Bone marrow (tissue), 2 donors: ENCODE measurements at regions not wholly inside any gene's neighbourhood (a gene's known extent, or its start where the extent isn't known, plus 50 kb on each side); places are given as distances from the start of the nearest gene placed in this dataset.
"Not testable (repeated sequence)": the region's sequence is repeated elsewhere in the genome, so short reads cannot be mapped to it uniquely, and the experiment has no call there.

Experiments used
- DNase-seq, 2 donors: peaks; one replicate each; lab custom pipeline; 2025; lab: John Stamatoyannopoulos, UW

DNA sequence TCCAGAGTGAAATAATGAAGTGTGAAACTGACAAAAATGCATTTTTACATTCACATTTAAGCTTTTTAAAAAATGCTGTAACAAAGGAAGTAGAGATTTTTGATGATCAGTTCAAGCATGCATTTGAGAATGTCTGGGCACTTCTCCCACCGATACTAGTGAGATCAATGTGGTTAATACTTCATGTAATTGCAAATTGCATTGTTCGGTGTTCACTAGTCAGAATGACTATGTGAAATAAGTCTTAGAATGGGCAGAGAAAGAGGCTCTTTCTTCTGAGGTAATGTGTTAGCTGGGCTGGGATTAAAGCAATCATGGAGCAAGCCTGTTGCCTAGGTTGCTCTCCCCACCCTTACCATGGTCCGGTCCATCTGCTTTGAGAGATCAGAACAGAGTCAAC, 587.0 kb upstream of the GRM7 start:
- no peak for DNase-seq

DNA sequence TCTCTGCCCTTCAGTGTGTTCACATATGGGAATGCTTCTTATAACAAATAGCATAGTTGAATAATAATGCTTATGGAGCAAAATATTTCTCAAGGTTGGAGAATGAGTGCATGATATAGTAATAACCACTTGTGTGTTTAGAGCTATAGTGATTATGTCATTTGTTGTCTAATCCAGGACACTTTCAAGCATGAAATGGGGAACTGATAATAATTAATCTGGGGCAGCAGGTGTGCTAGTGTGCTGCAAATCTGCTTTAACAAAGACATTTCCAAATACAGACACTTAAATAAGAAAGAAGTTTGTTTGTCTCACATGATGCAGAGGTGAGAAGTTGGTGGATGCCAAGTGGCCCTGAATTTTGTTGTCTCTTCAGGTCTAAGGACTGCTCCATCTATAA, 579.3 kb upstream of the GRM7 start:
- DNase-seq = no peak

DNA sequence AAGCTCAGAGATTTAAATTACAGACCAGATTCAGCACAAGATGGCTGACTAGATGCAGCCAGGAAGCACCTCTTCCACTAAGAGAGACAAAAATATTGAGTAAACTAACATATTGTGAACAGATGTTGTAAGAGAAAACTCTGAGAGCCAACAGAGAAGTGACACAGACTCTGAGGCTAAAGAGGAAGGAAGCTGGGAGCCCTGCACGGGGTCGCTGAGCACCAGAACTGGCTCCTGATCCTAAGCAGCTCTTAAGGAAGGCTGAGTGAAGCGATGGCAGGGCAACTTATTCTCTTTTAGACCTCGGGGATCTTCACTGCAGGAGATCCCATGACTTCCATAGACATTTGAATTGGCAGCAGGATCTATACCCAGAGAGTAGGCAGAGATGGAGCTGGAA, 578.0 kb upstream of the GRM7 start:
- no peak for DNase-seq

DNA sequence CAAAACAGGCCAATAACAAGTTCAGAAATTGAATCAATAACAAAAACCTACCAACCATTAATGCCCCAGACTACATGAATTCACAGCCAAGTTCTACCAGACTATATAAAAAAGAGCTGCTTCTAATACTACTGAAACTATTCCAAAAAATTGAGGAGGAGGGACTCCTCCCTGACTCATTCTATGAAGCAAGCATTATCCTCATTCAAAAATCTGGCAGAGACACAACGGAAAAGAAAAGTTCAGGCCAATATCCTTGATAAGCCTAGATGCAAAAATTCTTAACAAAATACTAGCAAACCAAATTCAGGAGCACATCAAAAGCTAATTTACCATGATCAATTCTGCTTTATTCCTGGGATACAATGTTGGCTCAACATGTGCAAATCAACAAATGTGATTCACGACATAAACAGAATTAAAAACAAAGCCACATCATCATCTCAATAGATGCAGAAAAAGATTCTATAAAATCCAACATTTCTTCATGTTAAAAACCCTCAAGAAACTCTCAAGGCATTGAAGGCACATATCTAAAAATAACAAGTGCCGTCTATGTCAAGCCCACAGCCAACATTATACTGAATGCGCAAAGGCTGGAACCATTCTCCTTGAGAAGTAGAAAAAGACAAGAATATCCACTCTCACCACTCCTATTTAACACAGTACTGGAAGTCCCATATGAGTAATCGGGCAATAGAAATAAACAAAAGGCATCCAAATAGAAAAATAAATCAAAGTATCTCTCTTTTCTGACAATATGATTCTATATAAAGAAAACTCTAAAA, 573.6 kb upstream of the GRM7 start:
- DNase-seq = no peak

DNA sequence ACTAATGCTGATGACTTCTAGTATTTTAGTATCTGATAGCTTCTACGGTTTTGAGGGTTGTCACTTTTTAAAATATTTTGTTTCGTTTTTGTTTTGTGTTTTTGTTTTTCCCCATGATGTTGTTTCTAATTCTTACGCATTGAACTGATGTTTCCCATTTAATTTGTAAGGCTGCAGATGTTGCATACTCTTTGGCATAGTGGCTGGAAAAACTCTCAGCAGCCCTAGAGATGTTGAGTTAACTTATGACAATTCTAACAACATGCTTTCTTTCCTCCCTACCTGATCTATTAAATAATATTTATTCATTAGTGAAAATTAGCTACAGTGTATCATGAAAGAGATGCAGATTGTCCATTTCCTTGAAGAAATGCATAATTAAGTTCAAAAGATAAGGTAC, 559.3 kb upstream of the GRM7 start:
- DNase-seq = no peak

DNA sequence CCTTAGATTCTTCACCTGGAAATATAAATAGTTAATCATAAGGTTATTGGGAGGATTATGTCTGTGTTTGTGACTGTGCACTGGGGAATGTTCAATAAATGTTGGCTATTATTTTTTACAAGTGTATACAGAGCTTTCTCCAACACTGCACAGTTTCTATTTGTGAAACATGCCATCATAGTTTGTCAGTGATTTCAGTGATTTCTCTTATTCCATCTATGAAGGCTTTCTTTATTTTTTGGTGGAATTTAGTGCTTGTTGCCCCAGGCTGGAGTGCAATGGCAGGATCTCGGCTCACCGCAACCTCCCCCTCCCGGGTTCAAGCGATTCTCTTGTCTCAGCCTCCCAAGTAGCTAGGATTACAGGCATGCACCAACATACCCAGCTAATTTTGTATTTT, 545.0 kb upstream of the GRM7 start:
- DNase-seq = no peak

DNA sequence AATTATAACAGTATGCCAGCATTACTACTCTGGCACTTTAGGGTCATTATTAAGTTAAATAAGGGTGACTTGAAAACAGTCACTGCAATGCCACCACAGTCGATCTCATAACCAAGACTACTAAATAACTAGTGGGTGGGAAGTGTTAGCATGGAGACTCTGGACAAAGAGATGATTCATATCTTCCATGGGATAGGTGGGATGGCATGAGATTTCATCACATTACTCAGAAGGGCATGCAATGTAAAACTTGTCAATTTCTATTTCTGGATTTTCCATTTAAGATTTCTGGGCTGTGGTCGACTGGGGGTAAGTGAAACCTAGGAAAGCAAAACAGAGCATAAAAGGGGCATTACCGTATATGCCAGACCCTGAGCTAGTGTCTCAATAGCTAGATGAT, 538.9 kb upstream of the GRM7 start:
- DNase-seq = no peak

DNA sequence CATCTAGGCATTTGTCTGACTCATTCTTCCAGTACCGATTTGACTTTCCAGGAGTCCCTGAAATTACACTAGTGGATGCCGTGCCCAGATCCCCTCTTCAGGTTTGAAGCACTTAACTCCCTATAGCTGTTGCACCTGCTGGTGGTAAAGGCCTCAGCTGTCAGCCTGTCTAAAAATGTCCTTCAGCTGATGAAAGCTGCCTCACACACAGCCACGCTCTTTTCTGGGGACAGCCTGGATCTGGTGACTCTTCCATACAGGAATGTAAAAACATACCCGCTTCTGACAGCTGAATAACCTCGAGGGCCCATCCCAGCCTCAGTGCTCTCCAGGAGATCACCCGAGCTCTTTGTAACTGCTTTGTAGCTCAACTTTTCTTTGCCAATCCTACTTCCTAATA, 534.1 kb upstream of the GRM7 start:
- no peak for DNase-seq

DNA sequence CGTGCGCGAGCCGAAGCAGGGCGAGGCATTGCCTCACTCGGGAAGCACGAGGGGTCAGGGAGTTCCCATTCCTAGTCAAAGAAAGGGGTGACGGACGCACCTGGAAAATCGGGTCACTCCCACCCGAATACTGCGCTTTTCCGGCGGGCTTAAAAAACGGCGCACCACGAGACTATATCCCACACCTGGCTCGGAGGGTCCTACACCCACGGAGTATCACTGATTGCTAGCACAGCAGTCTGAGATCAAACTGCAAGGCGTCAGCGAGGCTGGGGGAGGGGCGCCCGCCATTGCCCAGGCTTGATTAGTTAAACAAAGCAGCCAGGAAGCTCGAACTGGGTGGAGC, 520.0 kb upstream of the GRM7 start:
- not testable (repeated sequence) for DNase-seq

DNA sequence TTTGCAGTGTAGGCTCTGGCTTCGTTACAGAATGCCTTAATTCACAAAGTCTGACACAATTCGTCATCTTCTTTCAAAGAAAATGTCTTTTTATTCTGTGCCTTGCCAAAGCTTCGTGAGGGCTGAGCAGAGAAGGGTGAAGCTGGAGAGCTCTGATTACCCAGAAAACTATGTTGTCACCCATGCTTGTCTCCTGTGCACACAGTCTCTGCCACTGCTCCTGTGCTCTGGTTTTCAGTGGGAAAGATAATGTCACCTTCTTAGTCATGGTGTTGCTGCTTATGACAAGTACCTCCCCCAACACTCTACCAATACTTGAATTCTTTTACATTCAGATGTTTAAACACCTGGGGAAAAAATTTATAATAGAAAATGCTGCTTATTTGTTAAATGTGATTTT, 509.2 kb upstream of the GRM7 start:
- no peak for DNase-seq

DNA sequence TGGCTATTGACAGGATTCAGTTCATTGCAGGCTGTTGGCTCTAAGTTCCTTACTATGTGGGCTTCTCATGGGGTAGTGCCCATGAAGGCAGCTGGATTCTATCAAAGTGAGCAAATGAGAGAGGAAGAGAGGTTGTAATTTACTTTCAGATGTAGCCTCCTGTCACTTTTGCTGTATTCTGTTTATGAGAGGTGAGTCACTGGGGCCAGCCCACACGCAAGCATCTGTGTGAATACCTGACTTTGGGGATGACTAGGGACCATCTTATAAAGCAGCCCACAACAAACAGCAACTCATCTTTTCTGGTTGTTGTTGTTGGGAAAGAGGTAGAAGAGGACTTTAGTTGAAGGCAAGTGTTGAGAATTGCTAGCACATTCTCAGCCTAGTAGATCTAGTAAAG, 506.3 kb upstream of the GRM7 start:
- no peak for DNase-seq

DNA sequence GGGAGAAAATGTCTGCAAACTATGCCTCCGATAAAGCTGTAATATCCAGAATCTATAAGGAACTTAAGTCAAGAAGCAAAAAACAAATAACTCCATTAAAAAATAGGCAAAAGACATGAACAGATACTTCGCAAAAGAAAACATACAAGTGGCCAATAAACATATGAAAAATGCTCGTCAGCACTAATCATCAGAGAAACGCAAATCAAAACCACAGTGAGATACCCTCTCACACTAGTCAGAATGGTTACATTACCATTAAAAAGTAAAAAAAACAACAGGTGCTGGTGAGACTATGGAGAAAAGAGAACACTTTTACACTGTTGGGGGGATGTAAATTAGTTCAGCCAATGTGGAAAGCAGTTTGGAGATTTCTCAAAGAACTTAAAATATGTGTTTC, 498.5 kb upstream of the GRM7 start:
- DNase-seq = no peak

DNA sequence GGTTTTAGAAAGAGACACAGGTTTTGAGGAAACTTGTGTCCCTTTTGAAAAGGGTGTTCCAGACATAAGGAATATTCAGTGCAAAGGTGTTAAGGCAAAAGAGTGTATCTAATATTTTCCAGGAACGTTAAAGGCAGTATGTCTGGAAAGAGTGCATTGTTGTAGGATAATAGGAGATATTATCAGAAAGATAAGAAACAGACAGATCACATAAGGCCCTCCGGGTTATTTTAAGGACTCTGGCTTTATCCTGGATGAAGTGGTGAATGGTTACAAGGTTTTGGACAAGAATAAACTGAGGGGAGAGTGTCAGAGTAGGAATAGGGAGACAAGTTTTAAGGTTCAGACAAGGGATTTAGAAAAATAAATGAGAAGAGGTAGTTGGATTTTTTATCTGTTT, 493.7 kb upstream of the GRM7 start:
- DNase-seq = no peak

DNA sequence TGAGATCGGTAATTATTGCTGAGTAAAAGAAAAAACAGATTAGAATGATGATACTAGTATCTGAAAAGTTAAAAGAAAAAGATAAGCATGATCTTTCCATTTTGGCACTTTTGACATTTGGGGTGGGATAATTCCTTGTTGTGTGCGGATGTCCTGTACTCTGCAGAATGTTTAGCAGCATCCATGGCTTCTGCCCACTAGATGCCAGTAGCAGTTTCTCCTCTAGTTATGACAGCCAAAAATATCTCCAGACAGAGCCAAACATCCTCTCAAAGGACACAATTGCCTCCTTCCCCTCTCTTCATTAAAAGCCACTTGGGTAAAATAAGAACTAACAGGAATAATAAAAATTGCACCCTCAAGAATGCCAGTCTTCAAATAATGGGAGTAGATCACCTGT, 468.8 kb upstream of the GRM7 start:
- DNase-seq = no peak

DNA sequence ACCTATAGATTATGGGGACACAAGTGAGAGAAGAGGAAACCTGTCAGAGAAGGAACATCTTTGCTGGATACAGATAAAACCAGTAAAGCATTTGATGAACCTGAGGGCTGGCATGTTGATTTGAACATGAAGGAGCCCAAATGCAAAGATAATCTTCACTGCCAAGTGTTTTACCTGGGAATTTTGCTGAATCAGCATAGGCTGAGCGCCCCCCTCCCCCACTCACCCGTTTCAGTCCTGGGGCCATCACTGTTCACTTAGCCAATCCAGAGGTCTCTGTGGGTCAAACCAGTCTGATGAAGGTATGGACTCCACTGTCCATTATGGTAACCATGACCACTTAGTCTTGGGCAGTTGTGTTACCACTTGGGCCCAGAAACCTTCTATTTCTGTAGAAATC, 466.0 kb upstream of the GRM7 start:
- no peak for DNase-seq

DNA sequence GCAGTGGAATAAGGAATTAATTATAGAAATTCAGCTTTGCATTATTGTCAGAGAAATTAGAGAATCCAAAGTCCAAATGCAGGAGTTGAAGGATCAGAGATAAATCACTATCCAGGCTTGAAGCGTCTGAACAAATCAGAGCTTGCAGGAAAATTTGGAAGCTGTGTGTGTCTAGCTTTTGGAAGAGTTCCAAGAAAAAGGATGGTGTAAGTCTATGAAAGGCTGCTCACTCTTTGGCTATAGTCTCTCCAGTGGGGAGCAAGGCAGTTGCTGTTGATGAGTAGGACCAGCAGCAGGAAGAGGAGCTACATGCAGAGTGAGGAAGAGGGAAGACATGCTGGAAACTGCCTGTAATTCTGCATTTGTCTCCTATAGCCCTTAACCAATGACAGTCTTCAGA, 464.3 kb upstream of the GRM7 start:
- DNase-seq = no peak

DNA sequence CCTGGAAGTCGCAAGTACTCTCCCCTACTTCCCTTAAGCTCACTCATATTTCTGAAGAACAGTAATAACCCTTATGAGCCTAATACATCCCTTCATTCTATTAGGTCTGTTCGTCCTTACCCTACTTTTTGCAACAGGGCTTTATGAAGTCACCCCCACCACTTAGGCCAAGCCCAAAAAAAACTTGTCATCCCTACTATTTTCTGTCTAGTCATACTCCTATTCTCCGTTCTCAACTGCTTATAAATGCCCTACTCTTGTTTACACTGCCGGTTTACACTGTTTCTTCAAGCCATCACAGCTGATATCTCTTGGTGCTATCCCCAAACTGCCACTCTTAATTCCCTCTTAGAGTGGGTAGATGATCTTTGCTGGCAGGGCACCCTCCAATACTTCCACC, 458.2 kb upstream of the GRM7 start:
- not testable (repeated sequence) for DNase-seq

DNA sequence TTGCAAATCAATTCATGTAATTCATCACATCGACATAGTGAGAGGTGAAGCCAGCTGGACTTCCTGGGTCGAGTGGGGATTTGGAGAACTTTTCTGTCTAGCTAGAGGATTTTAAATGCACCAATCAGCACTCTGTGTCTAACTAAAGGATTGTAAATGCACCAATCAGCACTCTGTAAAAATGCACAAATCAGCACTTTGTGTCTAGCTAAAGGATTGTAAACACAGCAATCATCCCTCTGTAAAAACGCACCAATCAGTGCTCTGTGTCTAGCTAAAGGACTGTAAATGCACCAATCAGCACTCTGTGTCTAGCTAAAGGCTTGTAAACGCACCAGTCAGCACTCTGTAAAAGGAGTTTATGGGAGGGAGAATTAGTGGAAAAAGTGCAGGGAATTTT, 454.0 kb upstream of the GRM7 start:
- DNase-seq = not testable (repeated sequence)

DNA sequence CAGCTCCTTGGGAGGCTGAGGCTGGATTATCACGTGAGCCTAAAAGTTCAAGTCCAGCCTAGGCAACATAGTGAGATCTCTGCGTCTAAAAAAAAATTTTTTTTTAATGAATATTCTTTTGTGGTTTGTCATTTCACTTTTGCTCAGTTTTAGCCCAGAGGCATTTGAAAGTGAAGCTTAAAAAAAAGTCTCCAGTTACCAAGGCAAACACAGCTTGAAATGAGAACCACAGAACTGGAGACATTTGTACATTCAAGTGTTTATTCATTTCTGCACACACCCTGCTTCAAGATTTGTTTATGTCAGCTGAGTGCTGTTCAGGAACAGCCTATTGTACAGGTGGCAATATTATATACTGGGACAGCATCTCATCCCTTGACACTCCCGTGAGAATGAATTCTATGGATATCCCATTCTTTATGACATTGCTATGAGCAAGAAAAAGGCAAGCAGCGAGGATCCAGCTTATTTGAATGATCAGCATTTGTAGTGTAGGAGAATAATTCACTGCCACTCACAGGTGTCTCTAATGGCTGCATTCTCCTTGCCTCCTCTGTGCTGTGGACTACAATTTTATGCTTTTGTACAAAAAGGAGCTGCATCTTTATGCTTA, 444.8 kb upstream of the GRM7 start:
- no peak for DNase-seq

DNA sequence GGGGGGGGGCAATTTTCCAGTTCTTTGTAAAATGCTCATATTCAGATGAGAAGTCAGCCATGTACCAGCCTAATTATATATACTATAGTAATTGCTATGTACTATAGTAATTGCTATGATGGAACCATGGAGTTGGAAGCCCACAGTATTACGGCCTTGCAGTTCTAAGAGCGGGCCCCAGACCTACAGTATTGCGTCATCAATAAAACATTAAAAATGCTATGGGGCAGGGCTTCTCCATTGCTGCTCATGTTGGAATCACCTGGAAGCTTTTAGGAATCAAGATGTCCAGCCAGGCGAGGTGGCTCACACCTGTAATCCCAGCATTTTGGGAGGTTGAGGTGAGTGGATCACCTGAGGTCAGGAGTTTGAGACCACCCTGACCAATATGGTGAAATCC, 443.7 kb upstream of the GRM7 start:
- no peak for DNase-seq

DNA sequence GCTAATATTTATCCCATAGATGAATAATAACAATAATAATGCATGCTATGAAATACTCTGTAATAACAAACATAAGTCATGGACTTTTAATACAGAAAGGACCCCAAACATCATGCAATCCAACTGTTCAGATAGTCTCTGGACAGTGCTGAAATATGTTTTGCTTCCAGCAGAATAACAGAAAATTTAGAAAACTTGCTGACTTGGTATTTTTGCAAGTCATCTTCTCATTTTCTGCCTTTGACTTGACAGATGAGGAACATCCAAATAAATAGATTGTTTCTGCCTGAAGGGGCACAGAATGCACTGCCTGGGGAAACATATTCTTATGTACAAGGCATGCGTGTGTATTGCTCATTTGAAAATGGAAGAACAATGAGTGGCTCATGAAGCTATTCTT, 442.4 kb upstream of the GRM7 start:
- no peak for DNase-seq

DNA sequence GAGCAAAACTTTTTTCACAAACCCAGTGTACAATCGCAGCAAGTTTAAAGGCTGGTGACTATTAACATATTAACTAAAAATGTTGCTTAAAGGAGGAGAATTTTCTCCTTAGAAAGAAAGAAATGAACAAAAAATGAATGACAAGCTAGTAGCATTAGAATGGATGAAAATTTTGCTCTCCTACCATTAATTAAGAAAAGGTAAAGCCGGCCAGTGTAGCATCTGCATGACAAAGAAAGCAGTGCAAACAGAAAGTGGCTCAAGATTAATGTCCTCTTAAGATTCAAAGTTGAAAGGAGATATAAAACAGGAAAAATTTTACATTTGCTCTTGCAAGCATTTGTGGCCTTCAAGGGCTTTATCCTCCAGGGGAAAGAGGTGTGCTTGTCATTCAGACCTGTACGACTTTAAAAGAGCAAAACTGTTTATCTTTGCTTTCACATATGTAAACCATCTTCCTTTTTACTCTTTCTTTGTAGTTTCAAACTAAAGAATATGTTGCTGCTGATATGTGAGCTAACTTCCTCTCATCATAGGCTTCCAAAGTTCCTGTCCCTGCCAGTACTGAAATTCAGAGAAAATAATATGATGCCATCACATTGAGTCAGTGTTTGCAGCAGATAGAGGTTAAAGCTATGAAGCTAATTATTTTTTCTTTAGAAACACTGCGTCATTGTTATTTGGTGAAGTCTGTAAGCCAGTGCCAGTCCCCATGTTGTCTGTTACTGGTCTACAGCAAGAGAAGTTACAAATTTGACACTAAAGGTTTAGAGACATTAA, 439.1 kb upstream of the GRM7 start:
- no peak for DNase-seq

DNA sequence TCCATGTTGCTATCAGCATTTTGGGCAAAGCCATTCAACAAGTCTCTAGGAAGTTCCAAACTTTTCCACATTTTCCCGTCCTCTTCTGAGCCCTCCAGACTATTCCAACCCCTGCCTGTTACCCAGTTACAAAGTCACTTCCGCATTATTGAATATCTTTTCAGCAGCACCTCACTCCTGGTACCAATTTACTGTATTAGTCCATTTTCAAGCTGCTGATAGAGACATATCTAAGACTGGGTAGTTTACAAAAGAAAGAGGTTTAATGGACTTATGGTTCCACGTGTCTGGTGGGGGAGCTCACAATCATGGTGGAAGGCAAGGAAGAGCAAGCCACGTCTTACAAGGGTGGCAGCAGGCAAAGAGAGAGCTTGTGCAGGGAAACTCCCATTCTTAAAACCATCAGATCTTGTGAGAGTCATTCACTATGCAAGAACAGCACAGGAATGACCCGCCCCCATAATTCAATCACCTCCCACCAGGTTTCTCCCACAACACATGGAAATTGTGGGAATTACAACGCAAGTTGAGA, 435.6 kb upstream of the GRM7 start:
- no peak for DNase-seq
